Liver (tissue), 7 donors: ENCODE measurements at regions not wholly inside any gene's neighbourhood (a gene's known extent, or its start where the extent isn't known, plus 50 kb on each side); places are given as distances from the start of the nearest gene placed in this dataset.

Experiments
- DNase-seq: peaks from one replicate; pipeline ENCODE4 v3.0.0-alpha.2; 2017; ENCODE audit warnings: low spot score
- H3K27ac ChIP-seq, 2 donors: one replicate each; pipeline ENCODE4 v1.7.0; 2013; ENCODE audit warnings: inconsistent platforms in 2 of 2, low read length in 2 of 2, control low read depth in 1 of 2, low read depth in 1 of 2, mild to moderate bottlenecking in 1 of 2
- H3K27me3 ChIP-seq, 4 donors: one replicate each; pipeline versions ENCODE4 v1.6.1 to v1.7.0; 2013; ENCODE audit warnings: low read length in 3 of 4, inconsistent platforms in 1 of 4, mild to moderate bottlenecking in 1 of 4, moderate library complexity in 1 of 4; ENCODE audit not compliant: control insufficient read depth in 4 of 4, insufficient read depth in 4 of 4
- H3K36me3 ChIP-seq, 4 donors: one replicate each; pipeline versions ENCODE4 v1.6.1 to v1.7.0; 2013; ENCODE audit warnings: low read length in 3 of 4, mild to moderate bottlenecking in 3 of 4, low read depth in 1 of 4, moderate library complexity in 1 of 4; ENCODE audit not compliant: control insufficient read depth in 4 of 4, insufficient read depth in 3 of 4
- H3K4me1 ChIP-seq, 4 donors: one replicate each; pipeline versions ENCODE4 v1.6.1 to v1.7.0; 2013; ENCODE audit warnings: low read length in 3 of 4, mild to moderate bottlenecking in 3 of 4, moderate library complexity in 1 of 4; ENCODE audit not compliant: control insufficient read depth in 4 of 4, insufficient read depth in 4 of 4
- H3K4me3 ChIP-seq, 3 donors: one replicate each; pipeline versions ENCODE4 v1.6.1 to v1.7.0; 2013; ENCODE audit warnings: low read length in 3 of 3, control low read depth in 1 of 3, low read depth in 1 of 3, mild to moderate bottlenecking in 1 of 3
- H3K9ac ChIP-seq, 2 donors: one replicate each; pipeline ENCODE4 v1.7.0; 2013; ENCODE audit warnings: low read length in 2 of 2, mild to moderate bottlenecking in 2 of 2, moderate library complexity in 2 of 2, control low read depth in 1 of 2, low read depth in 1 of 2
- H3K9me3 ChIP-seq, 4 donors: one replicate each; pipeline versions ENCODE4 v1.6.1 to v1.7.0; 2013; ENCODE audit warnings: low read length in 3 of 4; ENCODE audit not compliant: control insufficient read depth in 4 of 4
- ATF3 ChIP-seq: IDR thresholded peaks from 2 replicates; pipeline ENCODE4 v1.6.1; 2016; ENCODE audit warnings: antibody characterized with exemption
- EGR1 ChIP-seq, 2 donors: IDR thresholded peaks; 2 replicates each; pipeline ENCODE4 v1.6.1; 2016 to 2018; ENCODE audit warnings: antibody characterized with exemption in 2 of 2, low read depth in 2 of 2
- FOXA1 ChIP-seq: IDR thresholded peaks from 2 replicates; pipeline ENCODE4 v1.6.1; 2016; ENCODE audit warnings: antibody characterized with exemption
- GABPA ChIP-seq, 2 donors: IDR thresholded peaks in 1 of 2; conservative IDR thresholded peaks in 1 of 2; 2 replicates each; pipeline ENCODE4 v1.6.1; 2016; ENCODE audit warnings: antibody characterized with exemption in 2 of 2, mild to moderate bottlenecking in 1 of 2, moderate library complexity in 1 of 2
- HNF4A ChIP-seq, 2 donors: conservative IDR thresholded peaks; 2 replicates each; pipeline ENCODE4 v1.6.1; 2016; ENCODE audit warnings: antibody characterized with exemption in 2 of 2, mild to moderate bottlenecking in 2 of 2
- HNF4G ChIP-seq: IDR thresholded peaks from 2 replicates; pipeline ENCODE4 v1.6.1; 2016; ENCODE audit warnings: antibody characterized with exemption
- MAX ChIP-seq: IDR thresholded peaks from 2 replicates; pipeline ENCODE4 v1.6.1; 2016; ENCODE audit warnings: antibody characterized with exemption
- NR2F2 ChIP-seq: IDR thresholded peaks from 2 replicates; pipeline ENCODE4 v1.6.1; 2016; ENCODE audit warnings: antibody characterized with exemption
- RAD21 ChIP-seq, 2 donors: IDR thresholded peaks; 2 replicates each; pipeline ENCODE4 v1.6.1; 2016; ENCODE audit warnings: antibody characterized with exemption in 2 of 2, mild to moderate bottlenecking in 2 of 2
- REST ChIP-seq: IDR thresholded peaks from 2 replicates; pipeline ENCODE4 v1.6.1; 2016; ENCODE audit warnings: antibody characterized with exemption, mild to moderate bottlenecking
- RXRA ChIP-seq, 2 donors: IDR thresholded peaks; 2 replicates each; pipeline ENCODE4 v1.6.1; 2017 to 2018; ENCODE audit warnings: antibody characterized with exemption in 2 of 2, mild to moderate bottlenecking in 1 of 2
- SP1 ChIP-seq: IDR thresholded peaks from 2 replicates; pipeline ENCODE4 v1.6.1; 2018; ENCODE audit warnings: antibody characterized with exemption, mild to moderate bottlenecking
- TAF1 ChIP-seq: conservative IDR thresholded peaks from 2 replicates; pipeline ENCODE4 v1.6.1; 2016; ENCODE audit warnings: antibody characterized with exemption, mild to moderate bottlenecking
- YY1 ChIP-seq: IDR thresholded peaks from 2 replicates; pipeline ENCODE4 v1.6.1; 2016; ENCODE audit warnings: antibody characterized with exemption, mild to moderate bottlenecking
- ZBTB33 ChIP-seq: IDR thresholded peaks from 2 replicates; pipeline ENCODE4 v1.6.1; 2016; ENCODE audit warnings: antibody characterized with exemption
- WGBS: extraction: QIAGEN DNeasy Blood & Tissue Kit; methylation state at CpG from one replicate; pipeline ENCODE4 v1.1.7; 2013; 5-methylcytosine and 5-hydroxymethylcytosine counted together
- donor health status: healthy.
- donor health status: healthy.
- donor health status: healthy.
- donor health status: healthy.

- no peak for TF ChIP-seq FOXA1
- no peak for TF ChIP-seq MAX
- TF ChIP-seq EGR1 (IDR thresholded peaks at IDR 0.05; ENCODE audit: low read depth in 2 of 2) = no peak
- no peak for TF ChIP-seq TAF1
- TF ChIP-seq HNF4G = no peak
- TF ChIP-seq RAD21 (IDR thresholded peaks at IDR 0.05) = no peak
- TF ChIP-seq GABPA (IDR thresholded peaks at IDR 0.05 in 1 of 2, conservative IDR thresholded peaks at IDR 0.05 in 1 of 2) = no peak
- TF ChIP-seq ZBTB33 = no peak
- TF ChIP-seq SP1 = no peak
- no peak for TF ChIP-seq RXRA (IDR thresholded peaks at IDR 0.05)
- no peak for TF ChIP-seq HNF4A (conservative IDR thresholded peaks at IDR 0.05)
- no peak for TF ChIP-seq ATF3
- no peak for TF ChIP-seq NR2F2
- no peak for TF ChIP-seq REST
- TF ChIP-seq YY1 = no peak
- 32% methylated on average over 4 of the region's 4 CpGs for WGBS
- DNase-seq = no peak
- Histone ChIP-seq H3K27me3 (no peaks in the 10 kb centered on the region), H3K36me3 (no peaks in the 10 kb centered on the region), H3K4me1 (no peaks in the 10 kb centered on the region), H3K9me3 (peaks cover 0 to 2% (median 0%) of the 10 kb centered on the region in 4 donors), H3K4me3 (no peak overlapping the region), H3K27ac (no peak overlapping the region), H3K9ac (no peak overlapping the region)
Measured at GRCh38 chr4:188329521-188329920, 190.3 kb downstream of the TRIML1 start.

GRCh38 chr4:188332265-188332664, 193.0 kb downstream of the TRIML1 start:
- Histone ChIP-seq H3K27me3 (no peaks in the 10 kb centered on the region), H3K4me3 (no peak overlapping the region), H3K9ac (no peak overlapping the region), H3K9me3 (peaks cover 0 to 2% (median 0%) of the 10 kb centered on the region in 4 donors), H3K4me1 (no peaks in the 10 kb centered on the region), H3K27ac (no peak overlapping the region), H3K36me3 (no peaks in the 10 kb centered on the region)
- no peak for DNase-seq
- TF ChIP-seq HNF4G = no peak
- 73% methylated on average over 2 of the region's 2 CpGs for WGBS
